Ascending aorta (tissue), 2 donors: ENCODE measurements at regions not wholly inside any gene's neighbourhood (a gene's known extent, or its start where the extent isn't known, plus 50 kb on each side); places are given as distances from the start of the nearest gene placed in this dataset.

ENCODE experiments used
- DNase-seq, 2 donors: peaks; one replicate each; pipeline ENCODE4 v3.0.0-alpha.2; 2019; ENCODE audit warnings: low spot score in 2 of 2
- H3K27ac ChIP-seq, 2 donors: fragments of 200-600 bp; sonication (generic); one replicate each; pipeline ENCODE4 v1.5.1; 2016 to 2017; ENCODE audit warnings: mild to moderate bottlenecking in 1 of 2
- H3K27me3 ChIP-seq: fragments of 200-600 bp; sonication (generic); one replicate; pipeline ENCODE4 v1.5.1; 2017
- H3K36me3 ChIP-seq, 2 donors: fragments of 200-600 bp; sonication (generic); one replicate each; pipeline ENCODE4 v1.5.1; 2016
- H3K4me1 ChIP-seq, 2 donors: fragments of 200-600 bp; sonication (generic); one replicate each; pipeline ENCODE4 v1.5.1; 2016 to 2017; ENCODE audit warnings: mild to moderate bottlenecking in 1 of 2
- H3K4me3 ChIP-seq, 2 donors: fragments of 200-600 bp; sonication (generic); one replicate each; pipeline ENCODE4 v1.5.1; 2016 to 2017; ENCODE audit warnings: mild to moderate bottlenecking in 1 of 2
- H3K9me3 ChIP-seq, 2 donors: fragments of 200-600 bp; sonication (generic); one replicate each; pipeline ENCODE4 v1.5.1; 2016
- intact Hi-C: fragments of 100-400 bp; cut with DNase I; formaldehyde crosslinking; loops from one replicate; pipeline ENCODE4 v1.15.1; 2023
- TF ChIP-seq, protein P1 (sequence below), 3 experiments: fragments of 200-600 bp in 2 of 3; fragments of 450-650 bp in 1 of 3; sonication (generic) in 2 of 3; IDR thresholded peaks; one replicate each; pipeline ENCODE4 v1.5.1; 2016 to 2019; ENCODE audit warnings: antibody characterized with exemption in 3 of 3, mild to moderate bottlenecking in 1 of 3, moderate library complexity in 1 of 3

DNA sequence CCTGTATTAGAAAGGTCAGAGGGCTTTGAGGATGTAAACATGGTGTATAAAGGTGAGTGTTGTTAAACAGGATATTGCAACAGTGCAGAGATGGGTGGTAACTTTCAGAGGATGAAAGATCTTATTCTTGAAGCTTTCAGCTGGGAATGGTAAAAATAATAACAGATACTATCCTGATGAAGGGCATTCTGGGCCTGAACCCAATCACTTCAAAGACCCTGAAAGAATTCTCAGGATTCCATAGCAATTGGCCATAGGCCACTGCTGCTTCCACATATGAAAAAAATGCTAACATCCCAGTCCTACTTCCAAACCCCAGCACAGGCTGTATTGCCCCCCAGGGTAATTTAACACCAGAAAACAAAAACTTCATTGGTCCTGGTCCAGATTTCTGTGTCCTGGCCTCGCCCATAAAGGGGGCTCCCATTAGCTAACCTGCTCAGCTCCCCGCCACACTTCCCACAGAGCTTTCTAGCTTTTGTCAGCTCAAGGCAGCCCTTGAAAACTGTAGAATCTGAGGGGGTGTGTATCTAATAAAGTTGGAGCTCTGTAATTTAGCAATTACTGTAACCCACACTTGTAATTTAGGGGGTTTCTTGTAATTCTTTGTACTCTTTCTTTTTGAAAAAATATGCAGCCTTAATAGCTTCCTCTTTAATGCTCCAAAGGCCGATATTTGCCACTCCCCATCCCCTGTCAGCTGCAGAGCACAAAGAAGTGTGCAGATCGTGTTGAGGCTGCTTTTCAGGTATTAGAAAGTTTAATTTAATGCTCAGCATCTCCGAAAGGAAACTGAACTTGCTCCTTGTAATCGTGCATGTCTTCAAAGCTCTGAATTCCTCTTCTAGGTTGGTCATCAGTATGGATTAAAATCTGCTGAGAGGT is 371.5 kb downstream of the SEC14L1 start:
- DNase-seq, result no peak
- no peak overlapping the region for H3K27ac ChIP-seq
- intact Hi-C loops, result no loop called here
- H3K27me3 ChIP-seq, result no peaks in the 10 kb centered on the region
- H3K36me3 ChIP-seq, result no peaks in the 10 kb centered on the region
- TF ChIP-seq, protein P1, sequence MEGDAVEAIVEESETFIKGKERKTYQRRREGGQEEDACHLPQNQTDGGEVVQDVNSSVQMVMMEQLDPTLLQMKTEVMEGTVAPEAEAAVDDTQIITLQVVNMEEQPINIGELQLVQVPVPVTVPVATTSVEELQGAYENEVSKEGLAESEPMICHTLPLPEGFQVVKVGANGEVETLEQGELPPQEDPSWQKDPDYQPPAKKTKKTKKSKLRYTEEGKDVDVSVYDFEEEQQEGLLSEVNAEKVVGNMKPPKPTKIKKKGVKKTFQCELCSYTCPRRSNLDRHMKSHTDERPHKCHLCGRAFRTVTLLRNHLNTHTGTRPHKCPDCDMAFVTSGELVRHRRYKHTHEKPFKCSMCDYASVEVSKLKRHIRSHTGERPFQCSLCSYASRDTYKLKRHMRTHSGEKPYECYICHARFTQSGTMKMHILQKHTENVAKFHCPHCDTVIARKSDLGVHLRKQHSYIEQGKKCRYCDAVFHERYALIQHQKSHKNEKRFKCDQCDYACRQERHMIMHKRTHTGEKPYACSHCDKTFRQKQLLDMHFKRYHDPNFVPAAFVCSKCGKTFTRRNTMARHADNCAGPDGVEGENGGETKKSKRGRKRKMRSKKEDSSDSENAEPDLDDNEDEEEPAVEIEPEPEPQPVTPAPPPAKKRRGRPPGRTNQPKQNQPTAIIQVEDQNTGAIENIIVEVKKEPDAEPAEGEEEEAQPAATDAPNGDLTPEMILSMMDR (IDR thresholded peaks at IDR 0.05), result no peak
- no peak overlapping the region for H3K4me3 ChIP-seq
- no peaks in the 10 kb centered on the region for H3K4me1 ChIP-seq
- H3K9me3 ChIP-seq, result peaks cover 6 to 10% of the 10 kb centered on the region in 2 donors

DNA sequence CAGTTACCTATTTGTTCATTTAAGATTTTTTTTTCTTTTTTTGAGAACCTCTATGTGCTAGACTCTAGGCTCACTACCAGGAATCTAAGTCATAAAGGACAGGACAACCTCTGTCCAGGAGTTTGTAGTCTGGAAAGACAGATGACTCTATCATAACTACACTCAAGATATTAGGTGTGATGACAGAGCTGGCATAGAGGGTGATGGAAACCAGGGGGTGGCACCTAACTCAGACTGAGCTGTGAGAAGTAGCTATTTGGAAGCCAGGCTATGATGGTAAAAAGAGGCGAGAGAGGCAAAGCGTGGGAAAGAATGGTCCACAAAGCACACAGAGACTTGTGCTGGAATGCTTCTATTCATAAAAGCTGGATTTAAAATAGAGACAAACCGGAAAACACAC is 372.3 kb downstream of the SEC14L1 start:
- Histone ChIP-seq H3K9me3 (peaks cover 6 to 10% of the 10 kb centered on the region in 2 donors), H3K4me3 (no peak overlapping the region), H3K36me3 (no peaks in the 10 kb centered on the region), H3K4me1 (no peaks in the 10 kb centered on the region), H3K27ac (no peak overlapping the region), H3K27me3 (no peaks in the 10 kb centered on the region)
- TF ChIP-seq, protein P1 (IDR thresholded peaks at IDR 0.05), result no peak
- intact Hi-C loops, result no loop called here
- DNase-seq, result no peak

GRCh38 chr17:77515227-77515626 is 374.5 kb downstream of the SEC14L1 start:
- intact Hi-C loops, result no loop called here
- H3K27ac ChIP-seq, result no peak overlapping the region
- H3K4me3 ChIP-seq, result no peak overlapping the region
- no peak for DNase-seq
- H3K4me1 ChIP-seq, result no peaks in the 10 kb centered on the region
- no peaks in the 10 kb centered on the region for H3K27me3 ChIP-seq
- TF ChIP-seq, protein P1 (IDR thresholded peaks at IDR 0.05), result no peak
- no peaks in the 10 kb centered on the region for H3K36me3 ChIP-seq
- peaks cover 6 to 10% of the 10 kb centered on the region in 2 donors for H3K9me3 ChIP-seq

DNA sequence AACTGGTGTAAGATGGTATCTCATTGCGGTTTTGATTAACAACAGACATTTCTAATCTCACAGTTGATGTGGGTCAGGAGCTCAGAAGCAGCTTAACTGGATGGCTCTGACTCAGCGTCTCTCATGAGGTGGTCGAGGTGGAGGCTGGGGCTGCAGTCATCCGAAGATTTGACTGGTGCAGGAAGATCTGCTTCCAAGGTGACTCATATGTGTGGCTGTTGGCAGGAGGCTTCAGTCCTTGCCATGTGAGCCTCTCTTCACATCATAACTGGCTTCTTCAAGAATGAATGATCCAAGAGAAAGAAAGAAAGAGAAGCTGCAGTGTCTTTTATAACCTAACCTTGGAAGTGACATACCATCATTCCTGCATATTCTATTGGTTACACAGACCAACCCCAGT is 376.1 kb downstream of the SEC14L1 start:
- TF ChIP-seq, protein P1 (IDR thresholded peaks at IDR 0.05), result no peak

GRCh38 chr17:77521076-77521475 is 380.3 kb downstream of the SEC14L1 start:
- H3K27ac ChIP-seq, result no peak overlapping the region
- H3K27me3 ChIP-seq, result no peaks in the 10 kb centered on the region
- intact Hi-C loops, result no loop called here
- peak in 1 of 2 donors; percentile 40 for DNase-seq
- H3K9me3 ChIP-seq, result no peaks in the 10 kb centered on the region
- H3K4me3 ChIP-seq, result no peak overlapping the region
- TF ChIP-seq, protein P1 (IDR thresholded peaks at IDR 0.05), result no peak
- H3K36me3 ChIP-seq, result no peaks in the 10 kb centered on the region
- H3K4me1 ChIP-seq, result no peaks in the 10 kb centered on the region

More for the DNA sequence above, 376.1 kb downstream of the SEC14L1 start:
- intact Hi-C loops, result no loop called here
- peaks cover under 1 to 4% of the 10 kb centered on the region in 2 donors for H3K9me3 ChIP-seq
- no peaks in the 10 kb centered on the region for H3K4me1 ChIP-seq
- peak in 1 of 2 donors; percentile 22 for DNase-seq
- no peaks in the 10 kb centered on the region for H3K27me3 ChIP-seq
- H3K4me3 ChIP-seq, result no peak overlapping the region
- H3K27ac ChIP-seq, result no peak overlapping the region
- H3K36me3 ChIP-seq, result no peaks in the 10 kb centered on the region
